ENCODE measurements at regions not wholly inside any gene's neighbourhood (a gene's known extent, or its start where the extent isn't known, plus 50 kb on each side); places are given as distances from the start of the nearest gene placed in this dataset.

- Mint-ChIP-seq H3K4me3 (ENCODE audit: low read depth, unreplicated experiment) (no peak overlapping the region), H3K4me1 (ENCODE audit: low read depth, unreplicated experiment) (no peaks in the 10 kb centered on the region), H3K36me3 (ENCODE audit: insufficient read depth, unreplicated experiment) (no peaks in the 10 kb centered on the region), H3K27ac (ENCODE audit: unreplicated experiment) (no peak overlapping the region), H3K9me3 (ENCODE audit: low read depth, unreplicated experiment) (no peaks in the 10 kb centered on the region), H3K27me3 (ENCODE audit: unreplicated experiment) (peaks cover 94% of the 10 kb centered on the region)
- intact Hi-C loops (cut with micrococcal nuclease; ENCODE audit: unreplicated experiment) = no loop called here
- no TSS peak for BruUV-seq (replicated peaks)
- DNase-seq = no peak
- TF ChIP-seq, protein P1, sequence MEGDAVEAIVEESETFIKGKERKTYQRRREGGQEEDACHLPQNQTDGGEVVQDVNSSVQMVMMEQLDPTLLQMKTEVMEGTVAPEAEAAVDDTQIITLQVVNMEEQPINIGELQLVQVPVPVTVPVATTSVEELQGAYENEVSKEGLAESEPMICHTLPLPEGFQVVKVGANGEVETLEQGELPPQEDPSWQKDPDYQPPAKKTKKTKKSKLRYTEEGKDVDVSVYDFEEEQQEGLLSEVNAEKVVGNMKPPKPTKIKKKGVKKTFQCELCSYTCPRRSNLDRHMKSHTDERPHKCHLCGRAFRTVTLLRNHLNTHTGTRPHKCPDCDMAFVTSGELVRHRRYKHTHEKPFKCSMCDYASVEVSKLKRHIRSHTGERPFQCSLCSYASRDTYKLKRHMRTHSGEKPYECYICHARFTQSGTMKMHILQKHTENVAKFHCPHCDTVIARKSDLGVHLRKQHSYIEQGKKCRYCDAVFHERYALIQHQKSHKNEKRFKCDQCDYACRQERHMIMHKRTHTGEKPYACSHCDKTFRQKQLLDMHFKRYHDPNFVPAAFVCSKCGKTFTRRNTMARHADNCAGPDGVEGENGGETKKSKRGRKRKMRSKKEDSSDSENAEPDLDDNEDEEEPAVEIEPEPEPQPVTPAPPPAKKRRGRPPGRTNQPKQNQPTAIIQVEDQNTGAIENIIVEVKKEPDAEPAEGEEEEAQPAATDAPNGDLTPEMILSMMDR (IDR thresholded peaks at IDR 0.05; ENCODE audit: unreplicated experiment) = no peak
- CTCF ChIA-PET = no interaction called here
These were observed 154.2 kb upstream of the MLN start for GRCh38 chr6:33957892-33958525.

DNA sequence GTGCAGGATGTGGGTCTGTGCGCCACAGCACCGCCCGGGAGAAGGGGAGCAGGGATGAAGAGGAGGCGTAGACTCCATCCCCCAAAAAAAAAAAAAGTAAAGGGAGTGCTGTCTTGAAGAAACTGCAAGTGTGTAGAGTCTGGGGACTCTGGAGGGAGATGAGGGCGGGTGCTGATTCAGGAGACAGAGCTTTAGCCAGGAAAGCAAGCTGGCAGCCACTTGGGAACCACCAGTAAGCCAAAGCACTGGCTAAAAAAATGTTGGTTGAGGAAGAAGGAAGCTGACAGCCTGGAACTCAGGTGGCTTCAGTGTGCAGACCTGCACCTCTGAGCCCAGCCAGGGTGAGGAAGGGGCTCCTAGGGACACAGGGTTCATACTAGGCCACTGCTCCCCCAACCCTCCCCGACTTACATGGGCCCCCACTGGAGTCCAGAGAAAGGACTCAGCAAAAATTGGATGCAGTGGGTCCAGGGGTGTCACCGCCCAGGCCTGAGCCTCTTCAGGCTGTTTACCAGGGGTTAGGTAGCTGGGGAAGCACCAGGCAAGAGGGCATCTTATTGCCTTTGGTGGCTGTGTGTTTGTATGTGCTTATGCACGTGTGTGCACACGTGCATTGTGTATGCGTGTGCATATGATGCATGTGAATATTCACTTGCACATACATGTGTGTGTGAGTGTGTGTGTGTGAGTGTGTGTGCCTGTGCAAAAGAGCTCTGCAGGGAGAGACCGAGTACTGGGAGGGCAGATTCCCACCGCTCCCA lies 153.5 kb upstream of the MLN start:
- BruUV-seq (replicated peaks) = no TSS peak
- TF ChIP-seq, protein P1 (IDR thresholded peaks at IDR 0.05; ENCODE audit: unreplicated experiment) = no peak
- no peaks in the 10 kb centered on the region for H3K36me3 Mint-ChIP-seq (ENCODE audit: insufficient read depth, unreplicated experiment)
- no peaks in the 10 kb centered on the region for H3K9me3 Mint-ChIP-seq (ENCODE audit: low read depth, unreplicated experiment)
- H3K27ac Mint-ChIP-seq (ENCODE audit: unreplicated experiment) = no peak overlapping the region
- H3K4me3 Mint-ChIP-seq (ENCODE audit: low read depth, unreplicated experiment) = no peak overlapping the region
- CTCF ChIA-PET = no interaction called here
- DNase-seq = no peak
- no peaks in the 10 kb centered on the region for H3K4me1 Mint-ChIP-seq (ENCODE audit: low read depth, unreplicated experiment)
- intact Hi-C loops (cut with micrococcal nuclease; ENCODE audit: unreplicated experiment) = no loop called here
- peaks cover 94% of the 10 kb centered on the region for H3K27me3 Mint-ChIP-seq (ENCODE audit: unreplicated experiment)

- no peak for DNase-seq
- TF ChIP-seq, protein P1 (IDR thresholded peaks at IDR 0.05; ENCODE audit: unreplicated experiment) = no peak
- no peaks in the 10 kb centered on the region for H3K4me1 Mint-ChIP-seq (ENCODE audit: low read depth, unreplicated experiment)
- H3K27me3 Mint-ChIP-seq (ENCODE audit: unreplicated experiment) = peaks cover 94% of the 10 kb centered on the region
- H3K27ac Mint-ChIP-seq (ENCODE audit: unreplicated experiment) = no peak overlapping the region
- H3K4me3 Mint-ChIP-seq (ENCODE audit: low read depth, unreplicated experiment) = no peak overlapping the region
- CTCF ChIA-PET = no interaction called here
- H3K36me3 Mint-ChIP-seq (ENCODE audit: insufficient read depth, unreplicated experiment) = no peaks in the 10 kb centered on the region
- intact Hi-C loops (cut with micrococcal nuclease; ENCODE audit: unreplicated experiment) = no loop called here
- H3K9me3 Mint-ChIP-seq (ENCODE audit: low read depth, unreplicated experiment) = no peaks in the 10 kb centered on the region
- no TSS peak for BruUV-seq (replicated peaks)
These were observed 152.4 kb upstream of the MLN start for GRCh38 chr6:33956206-33956605.

GRCh38 chr6:33955566-33955965 lies 151.8 kb upstream of the MLN start:
- DNase-seq = no peak
- TF ChIP-seq, protein P1 (IDR thresholded peaks at IDR 0.05; ENCODE audit: unreplicated experiment) = no peak
- no peak overlapping the region for H3K4me3 Mint-ChIP-seq (ENCODE audit: low read depth, unreplicated experiment)
- intact Hi-C loops (cut with micrococcal nuclease; ENCODE audit: unreplicated experiment) = no loop called here
- H3K9me3 Mint-ChIP-seq (ENCODE audit: low read depth, unreplicated experiment) = no peaks in the 10 kb centered on the region
- H3K27ac Mint-ChIP-seq (ENCODE audit: unreplicated experiment) = no peak overlapping the region
- no peaks in the 10 kb centered on the region for H3K36me3 Mint-ChIP-seq (ENCODE audit: insufficient read depth, unreplicated experiment)
- BruUV-seq (replicated peaks) = no TSS peak
- H3K27me3 Mint-ChIP-seq (ENCODE audit: unreplicated experiment) = peaks cover 92% of the 10 kb centered on the region
- H3K4me1 Mint-ChIP-seq (ENCODE audit: low read depth, unreplicated experiment) = no peaks in the 10 kb centered on the region
- CTCF ChIA-PET = no interaction called here

Measured in Calu3 (cell line).